Fibroblast of mammary gland (primary cell): ENCODE measurements at regions not wholly inside any gene's neighbourhood (a gene's known extent, or its start where the extent isn't known, plus 50 kb on each side); places are given as distances from the start of the nearest gene placed in this dataset.

ENCODE experiments used
- DNase-seq: peaks from one replicate; pipeline ENCODE4 v3.0.0-alpha.2; 2010; ENCODE audit warnings: low read depth
- H3K4me3 ChIP-seq: 2 replicates; pipeline ENCODE4 v1.5.1; 2011; ENCODE audit warnings: low read depth, mild to moderate bottlenecking, low read length, moderate library complexity; ENCODE audit not compliant: control insufficient read depth
- CTCF ChIP-seq: conservative IDR thresholded peaks from 2 replicates; pipeline ENCODE4 v1.5.1; 2011; ENCODE audit warnings: low read depth, low read length, inconsistent platforms; ENCODE audit not compliant: control insufficient read depth, insufficient read depth

DNA sequence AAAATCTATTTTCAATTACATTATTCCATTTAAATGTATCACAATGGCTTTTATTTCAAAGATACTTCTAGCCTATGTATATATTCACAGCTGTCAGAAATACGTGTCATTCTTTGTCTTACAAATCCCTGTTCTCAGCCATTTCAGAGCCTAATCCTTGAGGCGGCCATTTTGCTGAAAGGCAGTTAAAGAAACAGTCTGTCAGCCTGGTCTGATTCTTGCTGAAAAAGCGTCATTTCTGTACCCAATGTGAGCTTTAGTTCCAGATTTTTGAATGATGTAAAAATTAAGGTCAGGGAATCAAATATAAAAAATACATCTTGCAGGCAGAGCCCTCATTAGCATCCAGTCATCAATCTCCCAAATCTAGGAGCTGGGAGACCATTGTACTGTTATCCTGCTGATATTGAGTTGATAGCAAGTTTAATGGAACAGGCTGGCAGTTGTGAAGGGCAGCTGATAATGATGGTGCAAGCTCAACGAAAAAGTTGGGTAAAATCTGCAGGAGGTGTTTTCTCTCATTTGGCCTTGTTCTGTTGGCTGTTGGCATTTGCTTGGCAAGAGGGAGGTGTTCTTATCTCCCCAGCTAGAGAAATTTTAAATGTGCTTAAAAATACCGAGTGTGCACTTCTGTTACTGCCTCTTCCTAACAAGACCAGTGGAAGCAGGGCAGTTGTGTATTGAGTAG is 314.8 kb downstream of the SOX4 start:
- no peak overlapping the region for H3K4me3 ChIP-seq
- DNase-seq = no peak
- TF ChIP-seq CTCF = no peak

DNA sequence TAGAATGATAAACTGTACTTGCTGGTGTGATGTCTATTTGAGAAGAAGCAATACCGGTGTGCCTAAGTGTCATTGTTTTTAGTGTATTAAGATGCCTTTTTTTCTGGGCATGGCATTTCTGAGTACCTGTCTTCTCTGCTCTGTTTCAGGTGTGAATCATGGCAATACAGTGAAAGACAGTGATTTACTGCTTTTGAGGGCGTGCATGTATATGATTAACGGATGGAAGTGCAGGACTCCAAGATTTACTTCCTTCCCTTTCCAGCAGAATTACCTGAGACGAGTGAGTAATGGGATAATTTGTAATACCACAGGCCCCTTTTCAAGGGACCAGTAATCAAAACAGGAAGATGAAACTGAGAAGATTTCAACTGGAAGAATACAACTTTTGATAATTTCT is 315.8 kb downstream of the SOX4 start:
- TF ChIP-seq CTCF = no peak

DNA sequence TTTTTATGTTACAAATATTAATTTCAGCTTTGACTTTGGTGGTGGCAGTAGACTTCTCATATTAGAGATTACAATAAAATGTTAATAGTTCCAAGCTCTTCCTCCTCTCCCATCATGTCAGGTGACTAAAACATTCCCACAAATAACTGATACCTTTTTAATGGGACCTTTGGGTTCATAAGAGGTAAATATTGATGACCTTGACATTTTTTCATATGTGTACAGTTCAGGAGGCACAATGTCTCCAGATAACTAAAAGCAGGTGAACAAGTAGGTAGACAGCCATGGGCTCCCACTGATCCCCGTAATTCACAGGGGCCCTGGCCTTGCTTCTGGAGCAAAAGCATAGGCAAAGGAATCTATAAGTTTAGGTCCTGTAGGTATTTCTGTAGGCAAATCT is 317.7 kb downstream of the SOX4 start:
- DNase-seq = no peak
- no peak overlapping the region for H3K4me3 ChIP-seq
- no peak for TF ChIP-seq CTCF

More for the DNA sequence above, 315.8 kb downstream of the SOX4 start:
- DNase-seq = no peak
- H3K4me3 ChIP-seq = no peak overlapping the region

GRCh38 chr6:21912151-21912832 is 318.7 kb downstream of the SOX4 start:
- no peak overlapping the region for H3K4me3 ChIP-seq
- no peak for DNase-seq
- TF ChIP-seq CTCF = no peak

DNA sequence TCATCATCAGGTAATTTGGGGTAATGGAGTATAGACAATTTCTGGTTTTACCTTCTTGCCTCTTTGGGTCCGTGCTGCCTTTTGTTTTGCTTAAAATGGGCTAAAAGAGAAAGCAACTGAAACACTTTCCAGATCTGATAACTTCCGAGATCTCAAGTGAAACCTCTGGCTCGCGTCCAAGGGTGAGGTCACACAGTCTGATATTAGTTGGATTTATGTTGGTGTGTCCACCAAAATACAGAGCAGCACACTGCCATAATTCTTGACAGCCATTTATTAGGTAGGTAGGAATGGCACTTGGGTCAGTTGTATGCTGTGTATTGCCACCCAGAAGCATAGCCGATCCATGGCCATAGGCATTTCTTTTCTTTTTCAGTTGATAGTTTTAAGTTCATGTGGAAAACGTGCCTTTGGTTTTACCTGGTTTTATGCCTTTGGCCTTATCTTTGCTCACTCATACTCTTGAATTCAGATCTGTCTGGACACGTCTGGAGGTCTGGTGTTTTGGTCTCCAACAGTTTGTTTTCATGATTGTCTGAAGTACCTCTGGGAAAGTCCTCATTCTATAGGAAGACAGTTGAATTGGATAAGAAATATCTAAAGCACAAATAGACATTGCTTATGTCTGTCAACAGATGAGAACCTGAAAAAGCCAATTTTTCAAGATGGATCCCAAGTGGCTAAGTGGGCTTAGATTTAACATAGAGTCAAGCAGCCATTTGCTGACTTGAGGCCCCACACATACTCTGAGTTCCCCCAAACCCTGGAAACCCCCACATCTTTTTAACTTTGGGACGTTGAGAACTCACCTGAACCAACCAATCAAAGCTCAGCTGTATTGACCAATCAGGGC is 320.8 kb downstream of the SOX4 start:
- TF ChIP-seq CTCF = no peak
- DNase-seq = peak; percentile 46
- H3K4me3 ChIP-seq = no peak overlapping the region

- no peak for TF ChIP-seq CTCF
- H3K4me3 ChIP-seq = no peak overlapping the region
- peak; percentile 35 for DNase-seq
These were observed 322.2 kb downstream of the SOX4 start for GRCh38 chr6:21915707-21916260.
